HEK293 (cell line): ENCODE measurements at regions not wholly inside any gene's neighbourhood (a gene's known extent, or its start where the extent isn't known, plus 50 kb on each side); places are given as distances from the start of the nearest gene placed in this dataset.
"Not testable (repeated sequence)": the region's sequence is repeated elsewhere in the genome, so short reads cannot be mapped to it uniquely, and the experiment has no call there.

Experiments
- CTCF ChIA-PET: fragments of 350-600 bp; formaldehyde crosslinking; extraction: SDS; loops from one replicate; lab custom pipeline; 2021; ENCODE audit warnings: antibody characterized with exemption; lab: Yijun Ruan, JAX
- POLR2A ChIA-PET: fragments of 300-600 bp; formaldehyde crosslinking; extraction: SDS; loops from one replicate; lab custom pipeline; 2020; ENCODE audit warnings: antibody characterized with exemption, inconsistent platforms; lab: Yijun Ruan, JAX
- H3K27ac ChIP-seq: fragments of 200-500 bp; sonication (Bioruptor generic); 2 replicates; pipeline ENCODE4 v1.5.1; 2014; ENCODE audit warnings: low read depth, low read length, control low read depth, inconsistent platforms; ENCODE audit errors: extremely low read depth
- H3K36me3 ChIP-seq, 2 experiments: fragments of 200-500 bp in 1 of 2; sonication (Bioruptor generic) in 1 of 2; 1 replicate in 1 of 2; 2 replicates in 1 of 2; pipeline ENCODE4 v1.5.1; 2014 to 2017; ENCODE audit warnings: inconsistent platforms in 2 of 2, low read length in 2 of 2; ENCODE audit not compliant: control insufficient read depth in 2 of 2, insufficient read depth in 1 of 2
- H3K4me1 ChIP-seq: fragments of 200-500 bp; sonication (Bioruptor generic); 2 replicates; pipeline ENCODE4 v1.5.1; 2014; ENCODE audit warnings: mild to moderate bottlenecking, low read length, inconsistent platforms; ENCODE audit not compliant: control insufficient read depth, insufficient read depth
- H3K4me3 ChIP-seq: 2 replicates; pipeline ENCODE4 v1.5.1; 2011; ENCODE audit warnings: low read depth, mild to moderate bottlenecking, control low read depth, low read length, moderate library complexity
- H3K9me3 ChIP-seq: fragments of 200-500 bp; sonication (Bioruptor generic); 2 replicates; pipeline ENCODE4 v1.5.1; 2014; ENCODE audit warnings: low read depth, low read length, inconsistent platforms; ENCODE audit not compliant: control insufficient read depth, insufficient read depth
- BCL6B ChIP-seq: fragments of 450-650 bp; formaldehyde crosslinking; IDR thresholded peaks from 2 replicates; pipeline ENCODE4 v1.5.1; 2017; ENCODE audit warnings: missing biosample characterization, missing genetic modification characterization
- GLI4 ChIP-seq: fragments of 450-650 bp; formaldehyde crosslinking; IDR thresholded peaks from 2 replicates; pipeline ENCODE4 v1.5.1; 2016; ENCODE audit warnings: missing biosample characterization, missing genetic modification characterization
- HOXA7 ChIP-seq: sonication (generic); formaldehyde crosslinking; IDR thresholded peaks from 2 replicates; pipeline ENCODE4 v1.8.1; 2022; ENCODE audit warnings: missing genetic modification reagents, borderline replicate concordance
- IKZF3 ChIP-seq: fragments of 450-650 bp; IDR thresholded peaks from 2 replicates; pipeline ENCODE4 v1.5.0; 2018; ENCODE audit warnings: missing biosample characterization, mild to moderate bottlenecking, missing genetic modification characterization, moderate library complexity
- KLF7 ChIP-seq: fragments of 450-650 bp; formaldehyde crosslinking; IDR thresholded peaks from 2 replicates; pipeline ENCODE4 v1.5.1; 2016; ENCODE audit warnings: missing biosample characterization, missing genetic modification characterization, borderline replicate concordance
- OVOL3 ChIP-seq: fragments of 450-650 bp; formaldehyde crosslinking; IDR thresholded peaks from 2 replicates; pipeline ENCODE4 v1.5.1; 2016; ENCODE audit warnings: missing biosample characterization, missing genetic modification characterization
- REST ChIP-seq: fragments of 450-650 bp; formaldehyde crosslinking; IDR thresholded peaks from 2 replicates; pipeline ENCODE4 v1.5.1; 2016; ENCODE audit warnings: missing biosample characterization, missing genetic modification characterization
- SP2 ChIP-seq: fragments of 450-650 bp; formaldehyde crosslinking; IDR thresholded peaks from 2 replicates; pipeline ENCODE4 v1.5.1; 2016; ENCODE audit warnings: missing biosample characterization, missing genetic modification characterization
- ZFP37 ChIP-seq: fragments of 450-650 bp; formaldehyde crosslinking; IDR thresholded peaks from 2 replicates; pipeline ENCODE4 v1.5.1; 2016; ENCODE audit warnings: missing biosample characterization, missing genetic modification characterization
- ZNF121 ChIP-seq: fragments of 450-650 bp; formaldehyde crosslinking; IDR thresholded peaks from 2 replicates; pipeline ENCODE4 v1.5.1; 2016; ENCODE audit warnings: missing biosample characterization, missing genetic modification characterization
- ZNF140 ChIP-seq: fragments of 450-650 bp; formaldehyde crosslinking; IDR thresholded peaks from 2 replicates; pipeline ENCODE4 v1.5.1; 2016; ENCODE audit warnings: missing biosample characterization, missing genetic modification characterization
- ZNF214 ChIP-seq: fragments of 450-650 bp; formaldehyde crosslinking; IDR thresholded peaks from 2 replicates; pipeline ENCODE4 v1.5.1; 2017; ENCODE audit warnings: missing biosample characterization, mild to moderate bottlenecking, missing genetic modification characterization, borderline replicate concordance
- ZNF239 ChIP-seq: fragments of 450-650 bp; formaldehyde crosslinking; IDR thresholded peaks from 2 replicates; pipeline ENCODE4 v1.5.1; 2016; ENCODE audit warnings: missing biosample characterization, missing genetic modification characterization
- ZNF302 ChIP-seq: fragments of 450-650 bp; formaldehyde crosslinking; IDR thresholded peaks from 2 replicates; pipeline ENCODE4 v1.5.1; 2016; ENCODE audit warnings: missing biosample characterization, missing genetic modification characterization, low read depth
- ZNF335 ChIP-seq: fragments of 450-650 bp; formaldehyde crosslinking; conservative IDR thresholded peaks from 2 replicates; pipeline ENCODE4 v1.5.1; 2016; ENCODE audit warnings: missing biosample characterization, missing genetic modification characterization
- ZNF626 ChIP-seq: fragments of 450-650 bp; sonication (Bioruptor Pico); formaldehyde crosslinking; IDR thresholded peaks from 2 replicates; pipeline ENCODE4 v1.5.1; 2018; ENCODE audit warnings: missing biosample characterization, missing genetic modification characterization, inconsistent platforms
- ZNF704 ChIP-seq: fragments of 450-650 bp; formaldehyde crosslinking; IDR thresholded peaks from 2 replicates; pipeline ENCODE4 v1.5.1; 2016; ENCODE audit warnings: missing biosample characterization, missing genetic modification characterization
- TF ChIP-seq, protein P1 (sequence below): fragments of 450-650 bp; formaldehyde crosslinking; conservative IDR thresholded peaks from 2 replicates; pipeline ENCODE4 v1.5.1; 2016; ENCODE audit warnings: low read depth, missing biosample characterization, missing genetic modification characterization
- TF ChIP-seq, protein P2 (sequence below): fragments of 450-650 bp; formaldehyde crosslinking; IDR thresholded peaks from 2 replicates; pipeline ENCODE4 v1.5.1; 2016; ENCODE audit warnings: missing biosample characterization, missing genetic modification characterization
- TF ChIP-seq, protein P3 (sequence below): IDR thresholded peaks from 2 replicates; pipeline ENCODE4 v1.6.1; 2011; ENCODE audit warnings: mild to moderate bottlenecking, low read depth, low read length, borderline replicate concordance

DNA sequence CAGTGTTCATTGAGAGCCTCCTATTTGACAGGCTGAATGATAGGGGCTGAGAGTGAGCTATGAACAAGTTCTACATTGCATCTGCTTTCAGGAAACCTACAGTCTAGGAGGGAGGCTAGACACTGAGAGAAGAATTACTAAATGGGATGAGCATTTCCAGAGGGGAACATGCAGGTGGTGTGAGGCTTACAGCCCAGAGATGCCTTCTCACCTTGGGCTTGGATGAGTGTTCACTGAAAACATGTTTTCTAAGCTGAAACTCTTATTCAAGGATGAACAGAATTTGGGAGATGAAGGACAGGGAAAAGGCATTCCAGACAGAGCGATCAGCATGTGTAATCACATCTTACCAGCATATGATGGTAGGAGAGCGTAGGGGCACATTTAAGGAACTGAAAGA lies 177.5 kb upstream of the E2F8 start:
- Histone ChIP-seq H3K36me3 (no peaks in the 10 kb centered on the region), H3K4me3 (no peak overlapping the region), H3K27ac (no peak overlapping the region), H3K9me3 (no peaks in the 10 kb centered on the region), H3K4me1 (no peaks in the 10 kb centered on the region)
- CTCF ChIA-PET: no interaction called here
- TF ChIP-seq ZNF239 (tag by site-specific recombination) (no peak), BCL6B (tag by site-specific recombination) (no peak), ZFP37 (tag by site-specific recombination) (no peak), OVOL3 (tag by site-specific recombination) (no peak), ZNF704 (no peak), GLI4 (tag by site-specific recombination) (no peak), ZNF214 (tag by site-specific recombination) (no peak), ZNF302 (tag by site-specific recombination) (no peak), ZNF121 (tag by site-specific recombination) (no peak)
- TF ChIP-seq, protein P1, sequence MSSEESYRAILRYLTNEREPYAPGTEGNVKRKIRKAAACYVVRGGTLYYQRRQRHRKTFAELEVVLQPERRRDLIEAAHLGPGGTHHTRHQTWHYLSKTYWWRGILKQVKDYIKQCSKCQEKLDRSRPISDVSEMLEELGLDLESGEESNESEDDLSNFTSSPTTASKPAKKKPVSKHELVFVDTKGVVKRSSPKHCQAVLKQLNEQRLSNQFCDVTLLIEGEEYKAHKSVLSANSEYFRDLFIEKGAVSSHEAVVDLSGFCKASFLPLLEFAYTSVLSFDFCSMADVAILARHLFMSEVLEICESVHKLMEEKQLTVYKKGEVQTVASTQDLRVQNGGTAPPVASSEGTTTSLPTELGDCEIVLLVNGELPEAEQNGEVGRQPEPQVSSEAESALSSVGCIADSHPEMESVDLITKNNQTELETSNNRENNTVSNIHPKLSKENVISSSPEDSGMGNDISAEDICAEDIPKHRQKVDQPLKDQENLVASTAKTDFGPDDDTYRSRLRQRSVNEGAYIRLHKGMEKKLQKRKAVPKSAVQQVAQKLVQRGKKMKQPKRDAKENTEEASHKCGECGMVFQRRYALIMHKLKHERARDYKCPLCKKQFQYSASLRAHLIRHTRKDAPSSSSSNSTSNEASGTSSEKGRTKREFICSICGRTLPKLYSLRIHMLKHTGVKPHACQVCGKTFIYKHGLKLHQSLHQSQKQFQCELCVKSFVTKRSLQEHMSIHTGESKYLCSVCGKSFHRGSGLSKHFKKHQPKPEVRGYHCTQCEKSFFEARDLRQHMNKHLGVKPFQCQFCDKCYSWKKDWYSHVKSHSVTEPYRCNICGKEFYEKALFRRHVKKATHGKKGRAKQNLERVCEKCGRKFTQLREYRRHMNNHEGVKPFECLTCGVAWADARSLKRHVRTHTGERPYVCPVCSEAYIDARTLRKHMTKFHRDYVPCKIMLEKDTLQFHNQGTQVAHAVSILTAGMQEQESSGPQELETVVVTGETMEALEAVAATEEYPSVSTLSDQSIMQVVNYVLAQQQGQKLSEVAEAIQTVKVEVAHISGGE (tag by site-specific recombination): no peak
- TF ChIP-seq, protein P2, sequence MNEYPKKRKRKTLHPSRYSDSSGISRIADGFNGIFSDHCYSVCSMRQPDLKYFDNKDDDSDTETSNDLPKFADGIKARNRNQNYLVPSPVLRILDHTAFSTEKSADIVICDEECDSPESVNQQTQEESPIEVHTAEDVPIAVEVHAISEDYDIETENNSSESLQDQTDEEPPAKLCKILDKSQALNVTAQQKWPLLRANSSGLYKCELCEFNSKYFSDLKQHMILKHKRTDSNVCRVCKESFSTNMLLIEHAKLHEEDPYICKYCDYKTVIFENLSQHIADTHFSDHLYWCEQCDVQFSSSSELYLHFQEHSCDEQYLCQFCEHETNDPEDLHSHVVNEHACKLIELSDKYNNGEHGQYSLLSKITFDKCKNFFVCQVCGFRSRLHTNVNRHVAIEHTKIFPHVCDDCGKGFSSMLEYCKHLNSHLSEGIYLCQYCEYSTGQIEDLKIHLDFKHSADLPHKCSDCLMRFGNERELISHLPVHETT (tag by site-specific recombination): no peak
- POLR2A ChIA-PET: no interaction called here

- H3K27ac ChIP-seq, H3K4me3 ChIP-seq, POLR2A ChIA-PET, H3K4me1 ChIP-seq, H3K9me3 ChIP-seq, H3K36me3 ChIP-seq: not testable (repeated sequence)
- CTCF ChIA-PET: interaction anchor here (0.8 to 1.0 kb wide), 2 partner anchors 11 to 83 kb away, joined by 3 to 4 read pairs; no protein-coding TSS in a partner anchor
Observed at GRCh38 chr11:19412070-19412469, 171.3 kb upstream of the E2F8 start.

DNA sequence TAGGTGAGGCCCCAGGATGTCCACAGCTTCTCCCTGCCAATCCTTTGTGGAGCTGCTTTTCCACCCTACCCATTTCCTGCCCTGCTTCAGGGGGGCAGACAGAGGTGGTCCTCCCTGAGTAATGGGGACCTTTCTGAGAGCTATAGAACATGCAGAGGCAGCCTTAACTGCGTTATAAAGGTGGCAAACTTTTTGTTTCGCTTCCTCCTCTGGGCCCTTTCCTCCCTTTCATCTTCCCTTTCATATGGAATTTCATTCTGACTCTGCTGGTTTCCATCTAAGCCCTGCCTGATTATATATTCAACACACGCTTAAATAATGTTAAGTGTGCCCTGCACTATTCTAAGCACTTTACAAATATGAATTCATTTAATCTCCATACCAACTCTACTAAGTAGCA lies 169.3 kb upstream of the E2F8 start:
- CTCF ChIA-PET: interaction anchor here (0.9 kb wide), 1 partner anchor 11 kb away, joined by 3 read pairs; no protein-coding TSS in a partner anchor
- no peaks in the 10 kb centered on the region for H3K36me3 ChIP-seq
- H3K4me1 ChIP-seq: no peaks in the 10 kb centered on the region
- POLR2A ChIA-PET: no interaction called here
- H3K27ac ChIP-seq: no peak overlapping the region
- H3K9me3 ChIP-seq: no peaks in the 10 kb centered on the region
- H3K4me3 ChIP-seq: no peak overlapping the region
- no peak for TF ChIP-seq ZNF626 (tag by site-specific recombination)
- no peak for TF ChIP-seq ZNF335 (tag by site-specific recombination)
- no peak for TF ChIP-seq KLF7 (tag by site-specific recombination)
- TF ChIP-seq, protein P3, sequence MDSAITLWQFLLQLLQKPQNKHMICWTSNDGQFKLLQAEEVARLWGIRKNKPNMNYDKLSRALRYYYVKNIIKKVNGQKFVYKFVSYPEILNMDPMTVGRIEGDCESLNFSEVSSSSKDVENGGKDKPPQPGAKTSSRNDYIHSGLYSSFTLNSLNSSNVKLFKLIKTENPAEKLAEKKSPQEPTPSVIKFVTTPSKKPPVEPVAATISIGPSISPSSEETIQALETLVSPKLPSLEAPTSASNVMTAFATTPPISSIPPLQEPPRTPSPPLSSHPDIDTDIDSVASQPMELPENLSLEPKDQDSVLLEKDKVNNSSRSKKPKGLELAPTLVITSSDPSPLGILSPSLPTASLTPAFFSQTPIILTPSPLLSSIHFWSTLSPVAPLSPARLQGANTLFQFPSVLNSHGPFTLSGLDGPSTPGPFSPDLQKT: no peak
- TF ChIP-seq HOXA7: no peak
- TF ChIP-seq REST (tag by site-specific recombination): no peak
- TF ChIP-seq IKZF3 (tag by site-specific recombination): no peak
- TF ChIP-seq SP2 (tag by site-specific recombination): no peak
- no peak for TF ChIP-seq ZNF140
- no peak for TF ChIP-seq ZFP37 (tag by site-specific recombination)
